B cell (primary cell): ENCODE measurements at regions not wholly inside any gene's neighbourhood (a gene's known extent, or its start where the extent isn't known, plus 50 kb on each side); places are given as distances from the start of the nearest gene placed in this dataset.

Experiments used
- ATAC-seq: fragments of 200-7000 bp; cut with Tn5 transposase; one replicate; pipeline ENCODE4 v1.10.0; 2021; ENCODE audit warnings: low read depth, mild to moderate bottlenecking, moderate number of reproducible peaks, moderate library complexity
- CTCF ChIA-PET: fragments of 350-600 bp; sonication (Branson Sonifier 250); formaldehyde crosslinking; loops from one replicate; lab custom pipeline; 2021; ENCODE audit warnings: antibody characterized with exemption, inconsistent platforms; lab: Charles Lee
- POLR2A ChIA-PET: fragments of 350-600 bp; sonication (Branson Sonifier 250); formaldehyde crosslinking; loops from one replicate; lab custom pipeline; 2021; ENCODE audit warnings: antibody characterized with exemption; lab: Charles Lee
- DNase-seq: peaks from one replicate; pipeline ENCODE4 v3.0.0; 2013
- H2AFZ ChIP-seq: 2 replicates; pipeline ENCODE4 v1.6.1; 2012; ENCODE audit warnings: mild to moderate bottlenecking, low read depth, low read length; ENCODE audit not compliant: insufficient read depth, poor library complexity, severe bottlenecking
- H3K27ac ChIP-seq, 2 donors: 1 replicate in 1 of 2; 2 replicates in 1 of 2; pipeline ENCODE4 v1.5.1; 2012 to 2013; ENCODE audit warnings: low read length in 2 of 2, mild to moderate bottlenecking in 2 of 2, moderate library complexity in 1 of 2
- H3K27me3 ChIP-seq, 4 experiments: fragments of 200-600 bp in 1 of 4; sonication (generic) in 1 of 4; replicated peaks in 1 of 4; 1 replicate in 2 of 4; 2 replicates in 2 of 4; pipeline versions ENCODE4 v1.6.1 to v1.7.0; 2013 to 2016; ENCODE audit warnings: low read length in 3 of 4, mild to moderate bottlenecking in 2 of 4, mixed read lengths in 1 of 4, moderate library complexity in 1 of 4; ENCODE audit not compliant: insufficient read depth in 4 of 4, control insufficient read depth in 3 of 4; ENCODE audit errors: control extremely low read depth in 1 of 4
- H3K36me3 ChIP-seq, 2 experiments: replicated peaks in 1 of 2; 1 replicate in 1 of 2; 2 replicates in 1 of 2; pipeline versions ENCODE4 v1.6.1 to v1.7.1; 2013; ENCODE audit warnings: low read length in 1 of 2; ENCODE audit not compliant: insufficient read depth in 2 of 2, control insufficient read depth in 1 of 2; ENCODE audit errors: control extremely low read depth in 1 of 2, extremely low read depth in 1 of 2
- H3K4me1 ChIP-seq, 2 donors: fragments of 200-600 bp in 1 of 2; sonication (generic) in 1 of 2; 1 replicate in 1 of 2; 2 replicates in 1 of 2; pipeline versions ENCODE4 v1.5.1 to v1.6.1; 2013 to 2017; ENCODE audit warnings: low read length in 2 of 2; ENCODE audit not compliant: control insufficient read depth in 2 of 2, insufficient read depth in 2 of 2
- H3K4me2 ChIP-seq: replicated peaks from 2 replicates; pipeline ENCODE3; 2012; ENCODE audit warnings: mild to moderate bottlenecking, low read depth, low read length; ENCODE audit not compliant: poor library complexity, severe bottlenecking
- H3K4me3 ChIP-seq, 5 experiments: fragments of 200-600 bp in 1 of 5; sonication (generic) in 1 of 5; 1 replicate in 3 of 5; 2 replicates in 2 of 5; pipeline versions ENCODE4 v1.5.1 to v1.7.0; 2011 to 2016; ENCODE audit warnings: low read length in 4 of 5, mild to moderate bottlenecking in 4 of 5, low read depth in 2 of 5, control low read depth in 1 of 5, moderate library complexity in 1 of 5; ENCODE audit not compliant: insufficient read depth in 1 of 5; ENCODE audit errors: control extremely low read depth in 1 of 5, extremely low read depth in 1 of 5
- H3K79me2 ChIP-seq: fragments of 200-600 bp; sonication (generic); one replicate; pipeline ENCODE4 v1.6.0; 2016; ENCODE audit warnings: low read length; ENCODE audit not compliant: control insufficient read depth, insufficient read depth
- H3K9ac ChIP-seq: fragments of 200-600 bp; sonication (generic); 2 replicates; pipeline ENCODE4 v1.6.1; 2017; ENCODE audit warnings: mild to moderate bottlenecking, low read length, moderate library complexity
- H3K9me3 ChIP-seq, 3 donors: one replicate each; pipeline versions ENCODE4 v1.6.1 to v1.7.1; 2013; ENCODE audit warnings: low read length in 2 of 3; ENCODE audit not compliant: control insufficient read depth in 2 of 3, insufficient read depth in 1 of 3; ENCODE audit errors: control extremely low read depth in 1 of 3
- H4K20me1 ChIP-seq: 2 replicates; pipeline ENCODE4 v1.6.0; 2012; ENCODE audit warnings: mild to moderate bottlenecking, low read length; ENCODE audit not compliant: insufficient read depth, control insufficient read depth, poor library complexity, severe bottlenecking
- H3K27ac Mint-ChIP-seq: one replicate; pipeline ENCODE4 v1.8.0; 2021; ENCODE audit warnings: mixed read lengths
- H3K27me3 Mint-ChIP-seq: one replicate; pipeline ENCODE4 v1.8.0; 2021; ENCODE audit warnings: mixed read lengths
- H3K4me1 Mint-ChIP-seq: one replicate; pipeline ENCODE4 v1.8.0; 2021; ENCODE audit warnings: mixed read lengths
- H3K4me3 Mint-ChIP-seq: one replicate; pipeline ENCODE4 v1.8.0; 2021; ENCODE audit warnings: mixed read lengths
- H3K9me3 Mint-ChIP-seq: one replicate; pipeline ENCODE4 v1.8.0; 2022; ENCODE audit warnings: mixed read lengths; ENCODE audit not compliant: insufficient read depth
- EZH2 ChIP-seq: IDR thresholded peaks from 2 replicates; pipeline ENCODE4 v1.6.1; 2012; ENCODE audit warnings: borderline replicate concordance, low read depth, mild to moderate bottlenecking, moderate library complexity, low read length; ENCODE audit not compliant: insufficient read depth, poor library complexity, severe bottlenecking
- WGBS: methylation state at CpG from one replicate; pipeline ENCODE4 v1.1.5; 2013; ENCODE audit warnings: missing lambda C conversion rate; ENCODE audit not compliant: insufficient coverage; 5-methylcytosine and 5-hydroxymethylcytosine counted together
- intact Hi-C: fragments of 100-400 bp; cut with micrococcal nuclease; formaldehyde crosslinking; loops from one replicate; pipeline ENCODE4 v1.10.0; 2022
- TF ChIP-seq, protein P1 (sequence below): fragments of 200-600 bp; IDR thresholded peaks from one replicate; pipeline ENCODE4 v1.8.0; 2022; ENCODE audit warnings: antibody characterized with exemption, mild to moderate bottlenecking

DNA sequence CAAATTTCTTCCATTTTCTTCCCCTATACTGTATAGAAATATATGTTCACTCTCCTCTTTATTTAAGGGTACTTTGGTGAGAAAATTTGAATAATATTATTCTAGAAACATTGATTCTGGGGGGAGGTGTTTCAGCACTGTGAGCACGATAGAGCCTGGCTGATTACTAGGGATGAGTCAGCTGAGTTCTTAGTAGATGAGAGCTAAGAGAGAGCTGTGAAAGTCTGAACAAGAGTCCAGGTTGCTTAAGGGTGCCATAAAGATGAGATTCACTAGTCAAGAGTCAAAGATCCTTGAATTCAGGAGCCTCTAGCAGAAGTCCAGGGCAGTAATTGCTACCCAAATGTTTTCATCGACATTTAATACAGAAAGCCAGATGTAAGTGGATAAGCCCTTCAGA lies 756.6 kb upstream of the API5 start:
- Histone ChIP-seq H3K4me1 (no peaks in the 10 kb centered on the region), H3K79me2 (no peaks in the 10 kb centered on the region), H4K20me1 (no peaks in the 10 kb centered on the region), H3K9ac (no peak overlapping the region), H3K27me3 (no peaks in the 10 kb centered on the region), H3K27ac (no peak overlapping the region), H2AFZ (no peak overlapping the region), H3K36me3 (no peaks in the 10 kb centered on the region), H3K9me3 (no peaks in the 10 kb centered on the region), H3K4me3 (no peak overlapping the region), H3K4me2 (no peak overlapping the region)
- ATAC-seq (no peak), DNase-seq (no peak)
- CTCF ChIA-PET, result no interaction called here
- POLR2A ChIA-PET, result no interaction called here
- Mint-ChIP-seq H3K4me1 (no peaks in the 10 kb centered on the region), H3K27me3 (no peaks in the 10 kb centered on the region), H3K4me3 (no peak overlapping the region), H3K27ac (no peak overlapping the region), H3K9me3 (no peaks in the 10 kb centered on the region)
- 95% methylated on average over 2 of the region's 2 CpGs for WGBS
- intact Hi-C loops, result no loop called here
- TF ChIP-seq, protein P1, sequence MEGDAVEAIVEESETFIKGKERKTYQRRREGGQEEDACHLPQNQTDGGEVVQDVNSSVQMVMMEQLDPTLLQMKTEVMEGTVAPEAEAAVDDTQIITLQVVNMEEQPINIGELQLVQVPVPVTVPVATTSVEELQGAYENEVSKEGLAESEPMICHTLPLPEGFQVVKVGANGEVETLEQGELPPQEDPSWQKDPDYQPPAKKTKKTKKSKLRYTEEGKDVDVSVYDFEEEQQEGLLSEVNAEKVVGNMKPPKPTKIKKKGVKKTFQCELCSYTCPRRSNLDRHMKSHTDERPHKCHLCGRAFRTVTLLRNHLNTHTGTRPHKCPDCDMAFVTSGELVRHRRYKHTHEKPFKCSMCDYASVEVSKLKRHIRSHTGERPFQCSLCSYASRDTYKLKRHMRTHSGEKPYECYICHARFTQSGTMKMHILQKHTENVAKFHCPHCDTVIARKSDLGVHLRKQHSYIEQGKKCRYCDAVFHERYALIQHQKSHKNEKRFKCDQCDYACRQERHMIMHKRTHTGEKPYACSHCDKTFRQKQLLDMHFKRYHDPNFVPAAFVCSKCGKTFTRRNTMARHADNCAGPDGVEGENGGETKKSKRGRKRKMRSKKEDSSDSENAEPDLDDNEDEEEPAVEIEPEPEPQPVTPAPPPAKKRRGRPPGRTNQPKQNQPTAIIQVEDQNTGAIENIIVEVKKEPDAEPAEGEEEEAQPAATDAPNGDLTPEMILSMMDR, result no peak
- no peak for TF ChIP-seq EZH2

DNA sequence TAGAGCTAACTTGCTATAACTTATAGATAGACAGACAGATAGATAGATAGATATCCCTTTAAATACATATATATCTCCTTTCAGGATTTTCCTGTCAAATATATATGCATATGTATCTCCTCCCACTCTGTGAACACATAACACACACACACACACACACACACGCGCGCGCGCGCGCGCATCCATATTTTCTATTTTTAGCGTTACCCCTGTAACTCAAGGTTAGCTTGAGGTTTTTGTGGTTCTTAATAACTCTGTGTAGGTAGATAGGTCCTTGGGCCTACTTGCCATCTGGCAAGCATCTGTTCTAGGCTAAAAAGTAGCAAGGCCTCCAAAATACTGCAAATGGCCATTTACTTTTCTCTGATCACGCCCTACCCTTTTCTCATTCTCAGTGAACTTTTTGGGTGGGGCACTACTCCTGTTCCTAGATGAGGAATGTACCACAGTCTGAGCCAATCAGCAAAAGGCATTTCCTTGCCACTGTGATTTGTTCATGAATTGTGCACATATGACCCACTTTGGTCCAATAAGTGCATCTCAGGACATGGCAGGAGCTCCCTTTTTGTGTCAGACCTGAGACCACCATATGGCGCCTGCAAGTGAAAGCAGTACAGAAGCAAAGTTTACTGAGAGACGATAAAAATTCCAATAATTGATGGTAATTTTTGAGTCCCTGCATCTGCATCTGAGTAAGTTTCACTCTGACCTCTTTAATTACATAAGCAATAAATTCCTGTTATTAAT lies 740.5 kb upstream of the API5 start:
- WGBS, result 83% methylated on average over 2 of the region's 12 CpGs
- no peaks in the 10 kb centered on the region for H3K36me3 ChIP-seq
- H3K27ac ChIP-seq, result no peak overlapping the region
- Mint-ChIP-seq H3K27ac (no peak overlapping the region), H3K9me3 (no peaks in the 10 kb centered on the region), H3K4me3 (no peak overlapping the region), H3K4me1 (no peaks in the 10 kb centered on the region), H3K27me3 (no peaks in the 10 kb centered on the region)
- no peak overlapping the region for H3K4me3 ChIP-seq
- no peaks in the 10 kb centered on the region for H3K27me3 ChIP-seq
- ATAC-seq (no peak), DNase-seq (no peak)
- ChIA-PET POLR2A (no interaction called here), CTCF (no interaction called here)
- H3K9ac ChIP-seq, result no peak overlapping the region
- H3K79me2 ChIP-seq, result no peaks in the 10 kb centered on the region
- H3K4me1 ChIP-seq, result no peaks in the 10 kb centered on the region
- no peak overlapping the region for H3K4me2 ChIP-seq
- H3K9me3 ChIP-seq, result no peaks in the 10 kb centered on the region
- TF ChIP-seq EZH2, result no peak
- TF ChIP-seq, protein P1, result no peak
- no peak overlapping the region for H2AFZ ChIP-seq
- intact Hi-C loops, result no loop called here
- H4K20me1 ChIP-seq, result no peaks in the 10 kb centered on the region
